ENCODE measurements at regions not wholly inside any gene's neighbourhood (a gene's known extent, or its start where the extent isn't known, plus 50 kb on each side); places are given as distances from the start of the nearest gene placed in this dataset.

GRCh38 chrX:109926118-109926517, 76.8 kb upstream of the TMEM164 start:
- Mint-ChIP-seq H3K9me3 (no peaks in the 10 kb centered on the region), H3K36me3 (ENCODE audit: low read depth) (no peaks in the 10 kb centered on the region), H3K4me3 (no peak overlapping the region), H3K4me1 (ENCODE audit: low read depth) (no peaks in the 10 kb centered on the region), H3K27me3 (no peaks in the 10 kb centered on the region), H3K27ac (no peak overlapping the region)
- TF ChIP-seq, protein P1, sequence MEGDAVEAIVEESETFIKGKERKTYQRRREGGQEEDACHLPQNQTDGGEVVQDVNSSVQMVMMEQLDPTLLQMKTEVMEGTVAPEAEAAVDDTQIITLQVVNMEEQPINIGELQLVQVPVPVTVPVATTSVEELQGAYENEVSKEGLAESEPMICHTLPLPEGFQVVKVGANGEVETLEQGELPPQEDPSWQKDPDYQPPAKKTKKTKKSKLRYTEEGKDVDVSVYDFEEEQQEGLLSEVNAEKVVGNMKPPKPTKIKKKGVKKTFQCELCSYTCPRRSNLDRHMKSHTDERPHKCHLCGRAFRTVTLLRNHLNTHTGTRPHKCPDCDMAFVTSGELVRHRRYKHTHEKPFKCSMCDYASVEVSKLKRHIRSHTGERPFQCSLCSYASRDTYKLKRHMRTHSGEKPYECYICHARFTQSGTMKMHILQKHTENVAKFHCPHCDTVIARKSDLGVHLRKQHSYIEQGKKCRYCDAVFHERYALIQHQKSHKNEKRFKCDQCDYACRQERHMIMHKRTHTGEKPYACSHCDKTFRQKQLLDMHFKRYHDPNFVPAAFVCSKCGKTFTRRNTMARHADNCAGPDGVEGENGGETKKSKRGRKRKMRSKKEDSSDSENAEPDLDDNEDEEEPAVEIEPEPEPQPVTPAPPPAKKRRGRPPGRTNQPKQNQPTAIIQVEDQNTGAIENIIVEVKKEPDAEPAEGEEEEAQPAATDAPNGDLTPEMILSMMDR (IDR thresholded peaks at IDR 0.05): no peak
- intact Hi-C loops (cut with micrococcal nuclease): no loop called here
- ATAC-seq (no peak), DNase-seq (no peak)
- POLR2A ChIA-PET: interaction anchor here (0.6 kb wide), 1 partner anchor 76 kb away, joined by 3 read pairs; no protein-coding TSS in a partner anchor
- CTCF ChIA-PET: no interaction called here

DNA sequence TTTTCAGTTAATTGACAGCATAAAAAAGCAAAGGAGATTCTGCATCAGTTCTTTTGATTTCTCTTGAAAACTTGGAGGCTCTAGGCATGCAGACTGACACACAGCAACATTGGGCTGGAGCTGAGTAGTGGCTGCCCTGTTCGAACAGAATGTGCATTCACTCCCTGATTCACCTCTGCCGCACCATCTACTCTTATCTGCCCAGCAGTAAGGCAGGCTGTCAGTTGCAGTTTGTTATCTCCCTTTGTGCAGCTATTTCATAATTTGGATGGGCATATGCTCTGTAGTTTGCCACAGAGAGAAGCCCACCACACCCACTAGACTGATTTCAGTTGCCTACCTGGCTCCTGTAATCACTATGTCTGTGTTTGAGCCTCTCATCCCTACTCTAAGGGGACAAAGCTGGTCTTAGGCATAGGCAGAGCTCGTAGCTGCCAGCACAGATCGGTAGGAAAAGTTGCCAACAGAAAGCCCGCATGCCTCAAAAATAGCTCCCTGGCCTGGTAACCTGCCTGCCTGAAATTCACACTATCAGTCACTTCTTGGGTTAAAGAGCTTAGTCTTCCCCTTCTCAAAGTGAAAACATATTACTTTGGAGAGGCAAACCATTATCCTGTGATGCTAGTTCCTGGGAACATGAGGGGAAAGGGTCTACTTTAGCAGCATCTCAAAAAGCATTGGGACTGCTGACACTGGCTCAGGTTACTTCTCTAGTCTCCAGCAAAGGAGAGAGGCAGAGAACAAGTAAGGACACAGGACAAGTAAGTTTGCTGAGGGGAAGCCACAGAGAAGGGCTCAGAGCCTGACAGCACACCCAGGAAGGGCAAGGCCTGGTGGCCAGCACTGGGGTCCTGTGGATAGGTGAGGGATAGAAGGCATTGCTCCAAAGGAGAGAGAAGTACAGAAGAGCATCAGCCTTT, 75.9 kb upstream of the TMEM164 start:
- TF ChIP-seq, protein P1 (IDR thresholded peaks at IDR 0.05): no peak
- no peaks in the 10 kb centered on the region for H3K4me1 Mint-ChIP-seq (ENCODE audit: low read depth)
- no peak overlapping the region for H3K27ac Mint-ChIP-seq
- CTCF ChIA-PET: interaction anchor here (2.0 kb wide), 1 partner anchor 36 kb away, joined by 6 read pairs; no protein-coding TSS in a partner anchor
- no peak overlapping the region for H3K4me3 Mint-ChIP-seq
- no peaks in the 10 kb centered on the region for H3K27me3 Mint-ChIP-seq
- no peaks in the 10 kb centered on the region for H3K9me3 Mint-ChIP-seq
- ATAC-seq (no peak), DNase-seq (no peak)
- no peaks in the 10 kb centered on the region for H3K36me3 Mint-ChIP-seq (ENCODE audit: low read depth)
- POLR2A ChIA-PET: interaction anchor here (0.6 kb wide), 1 partner anchor 76 kb away, joined by 3 read pairs; no protein-coding TSS in a partner anchor
- intact Hi-C loops (cut with micrococcal nuclease): no loop called here

DNA sequence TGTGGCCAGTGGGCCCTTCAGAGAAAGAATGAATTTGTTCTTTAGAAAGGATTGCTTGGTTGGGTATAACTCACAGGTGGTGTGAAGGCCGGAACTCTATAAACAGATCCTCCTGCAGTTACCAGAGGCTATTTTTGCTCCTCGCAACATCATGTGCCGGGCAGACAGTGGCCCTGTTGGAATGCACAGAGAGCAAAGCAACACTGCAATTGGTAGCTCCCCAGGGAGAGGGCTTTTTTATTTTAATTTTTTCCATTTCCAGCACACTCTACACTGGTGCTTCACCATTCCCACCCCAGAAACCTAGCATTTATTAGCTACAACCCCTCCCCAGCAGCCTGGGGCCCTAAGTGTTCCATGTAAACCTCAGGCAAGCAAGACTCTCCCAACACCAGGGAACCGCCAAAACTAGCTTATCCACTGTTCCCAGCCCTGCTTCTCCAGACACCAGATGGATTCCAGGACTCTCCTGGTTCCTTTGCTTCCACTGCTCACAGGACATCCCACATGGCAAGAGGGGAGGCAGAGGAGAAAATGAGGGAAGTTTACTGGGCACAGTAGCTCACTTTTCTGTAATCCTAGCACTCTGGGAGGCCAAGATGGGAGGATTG, 75.1 kb upstream of the TMEM164 start:
- H3K27ac Mint-ChIP-seq: no peak overlapping the region
- intact Hi-C loops (cut with micrococcal nuclease): no loop called here
- no peaks in the 10 kb centered on the region for H3K9me3 Mint-ChIP-seq
- ChIA-PET CTCF (interaction anchor here (2.0 kb wide), 1 partner anchor 37 kb away, joined by 6 read pairs; no protein-coding TSS in a partner anchor), POLR2A (no interaction called here)
- no peak for DNase-seq
- ATAC-seq: no peak
- H3K36me3 Mint-ChIP-seq (ENCODE audit: low read depth): no peaks in the 10 kb centered on the region
- no peaks in the 10 kb centered on the region for H3K27me3 Mint-ChIP-seq
- TF ChIP-seq, protein P1 (IDR thresholded peaks at IDR 0.05): no peak
- no peaks in the 10 kb centered on the region for H3K4me1 Mint-ChIP-seq (ENCODE audit: low read depth)
- H3K4me3 Mint-ChIP-seq: no peak overlapping the region

DNA sequence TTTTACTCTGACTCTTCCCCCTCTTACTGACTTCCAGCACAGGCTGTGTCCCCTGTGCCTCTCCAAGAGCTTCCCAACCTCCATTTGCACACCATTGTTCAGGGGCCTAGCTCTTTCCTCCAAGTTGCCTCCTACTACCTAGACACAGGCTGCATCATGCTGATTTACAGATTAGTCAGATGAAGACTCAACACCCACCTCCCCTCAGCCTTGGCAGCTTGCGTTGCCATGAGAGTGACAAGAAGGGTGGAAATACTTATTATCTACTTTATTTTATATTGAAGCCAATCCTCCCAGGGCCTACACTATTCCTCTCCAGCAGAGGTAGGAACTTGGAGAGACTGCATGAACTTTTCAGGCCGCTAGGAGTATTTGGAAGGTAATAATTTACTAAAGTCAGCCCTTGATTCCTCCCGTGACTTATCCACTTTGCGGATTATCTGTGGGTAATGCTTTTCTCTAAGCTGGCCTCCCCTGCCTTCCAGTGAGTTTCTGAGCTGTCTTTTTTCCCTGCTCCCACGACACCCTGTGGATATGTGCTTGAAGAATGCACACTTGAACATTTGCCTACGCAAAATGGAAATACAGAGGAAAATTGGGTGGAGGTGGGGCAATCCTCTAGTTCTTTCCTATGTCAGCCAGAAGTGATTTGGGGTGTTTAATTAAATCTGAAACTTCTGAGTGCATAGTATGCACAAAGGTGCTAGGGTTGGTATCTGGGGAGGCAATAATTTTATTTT, 74.1 kb upstream of the TMEM164 start:
- DNase-seq (no peak), ATAC-seq (no peak)
- Mint-ChIP-seq H3K4me3 (no peak overlapping the region), H3K27me3 (no peaks in the 10 kb centered on the region), H3K9me3 (no peaks in the 10 kb centered on the region), H3K27ac (no peak overlapping the region), H3K36me3 (ENCODE audit: low read depth) (no peaks in the 10 kb centered on the region), H3K4me1 (ENCODE audit: low read depth) (no peaks in the 10 kb centered on the region)
- CTCF ChIA-PET: interaction anchor here (2.0 kb wide), 1 partner anchor 38 kb away, joined by 6 read pairs; no protein-coding TSS in a partner anchor
- TF ChIP-seq, protein P1 (IDR thresholded peaks at IDR 0.05): no peak
- POLR2A ChIA-PET: no interaction called here
- intact Hi-C loops (cut with micrococcal nuclease): no loop called here
